SK-N-SH (cell line): ENCODE measurements at regions not wholly inside any gene's neighbourhood (a gene's known extent, or its start where the extent isn't known, plus 50 kb on each side); places are given as distances from the start of the nearest gene placed in this dataset.

Source experiments
- CTCF ChIA-PET: fragments of 300-600, 350-600 bp; formaldehyde crosslinking; extraction: SDS; loops from one replicate; lab custom pipeline; 2021; lab: Yijun Ruan, JAX
- POLR2A ChIA-PET: fragments of 350-600 bp; sonication (Branson Sonifier 250); formaldehyde crosslinking; extraction: SDS; loops from one replicate; lab custom pipeline; 2020; ENCODE audit warnings: antibody characterized with exemption, inconsistent platforms; lab: Yijun Ruan, JAX
- DNase-seq: peaks from one replicate; pipeline ENCODE4 v3.0.0; 2012
- H2AFZ ChIP-seq: fragments of 200-600 bp; sonication (generic); 2 replicates; pipeline ENCODE4 v1.8.1; 2016; ENCODE audit warnings: antibody characterized with exemption, mild to moderate bottlenecking, low read depth
- H3F3A ChIP-seq: fragments of 200-600 bp; sonication (generic); replicated peaks from 2 replicates; pipeline ENCODE3; 2016; ENCODE audit warnings: antibody characterized with exemption, mild to moderate bottlenecking; ENCODE audit not compliant: insufficient read depth
- H3K27ac ChIP-seq, 2 experiments: fragments of 200-500 bp in 1 of 2; fragments of 200-600 bp in 1 of 2; sonication (Bioruptor generic) in 1 of 2; sonication (generic), shearing (Covaris generic) in 1 of 2; 2 replicates each; pipeline versions ENCODE4 v1.5.1 to v1.6.1; 2014 to 2016; ENCODE audit warnings: low read depth in 2 of 2, inconsistent platforms in 1 of 2, low read length in 1 of 2, mild to moderate bottlenecking in 1 of 2, mixed read lengths in 1 of 2
- H3K27me3 ChIP-seq: fragments of 200-600 bp; sonication (generic), shearing (Covaris generic); 2 replicates; pipeline ENCODE4 v1.6.1; 2016; ENCODE audit warnings: mixed run types; ENCODE audit not compliant: insufficient read depth
- H3K36me3 ChIP-seq, 2 experiments: fragments of 200-500 bp in 1 of 2; fragments of 200-600 bp in 1 of 2; sonication (Bioruptor generic) in 1 of 2; sonication (generic) in 1 of 2; replicated peaks in 1 of 2; 2 replicates each; pipeline versions ENCODE3 to v1.5.1; 2014 to 2016; ENCODE audit warnings: low read length in 1 of 2, mild to moderate bottlenecking in 1 of 2; ENCODE audit not compliant: insufficient read depth in 2 of 2, control insufficient read depth in 1 of 2
- H3K4me1 ChIP-seq, 2 experiments: fragments of 200-500 bp in 1 of 2; fragments of 200-600 bp in 1 of 2; sonication (Bioruptor generic) in 1 of 2; sonication (generic), shearing (Covaris generic) in 1 of 2; 2 replicates each; pipeline versions ENCODE4 v1.5.1 to v1.6.1; 2014 to 2016; ENCODE audit warnings: low read depth in 1 of 2, low read length in 1 of 2, mixed run types in 1 of 2; ENCODE audit not compliant: insufficient read depth in 2 of 2, control insufficient read depth in 1 of 2
- H3K4me2 ChIP-seq: fragments of 200-600 bp; sonication (generic), shearing (Covaris generic); 2 replicates; pipeline ENCODE4 v1.6.1; 2017; ENCODE audit warnings: mixed run types
- H3K4me3 ChIP-seq, 2 experiments: fragments of 200-500 bp in 1 of 2; fragments of 200-600 bp in 1 of 2; sonication (Bioruptor generic) in 1 of 2; sonication (generic), shearing (Covaris generic) in 1 of 2; 2 replicates each; pipeline versions ENCODE4 v1.5.1 to v1.8.1; 2014 to 2016; ENCODE audit warnings: low read depth in 2 of 2, inconsistent platforms in 1 of 2, low read length in 1 of 2, mild to moderate bottlenecking in 1 of 2, mixed read lengths in 1 of 2, moderate library complexity in 1 of 2
- H3K79me2 ChIP-seq: fragments of 200-600 bp; sonication (generic); 2 replicates; pipeline ENCODE4 v1.8.1; 2017; ENCODE audit warnings: mild to moderate bottlenecking; ENCODE audit not compliant: insufficient read depth
- H3K9ac ChIP-seq: fragments of 200-600 bp; sonication (generic); 2 replicates; pipeline ENCODE4 v1.6.1; 2017; ENCODE audit warnings: mixed run types
- H3K9me2 ChIP-seq: fragments of 200-600 bp; sonication (generic); 2 replicates; pipeline ENCODE4 v1.6.1; 2017; ENCODE audit warnings: mixed run types
- H3K9me3 ChIP-seq: fragments of 200-600 bp; sonication (generic); 2 replicates; pipeline ENCODE4 v1.6.1; 2017; ENCODE audit warnings: mixed run types, mild to moderate bottlenecking, moderate library complexity
- H4K20me1 ChIP-seq: fragments of 200-600 bp; sonication (generic); 2 replicates; pipeline ENCODE4 v1.6.1; 2017; ENCODE audit warnings: mild to moderate bottlenecking, mixed run types; ENCODE audit not compliant: insufficient read depth
- CHD2 ChIP-seq: fragments of 150-350 bp; IDR thresholded peaks from 2 replicates; pipeline ENCODE4 v1.6.1; 2018; ENCODE audit warnings: low read length; ENCODE audit not compliant: partially characterized antibody
- EP300 ChIP-seq, 2 experiments: IDR thresholded peaks; 2 replicates each; pipeline versions ENCODE4 v1.4.0 to v1.6.1; 2012; ENCODE audit warnings: borderline replicate concordance in 1 of 2, low read depth in 1 of 2, low read length in 1 of 2
- FOSL2 ChIP-seq: IDR thresholded peaks from 2 replicates; pipeline ENCODE4 v1.4.0; 2012; ENCODE audit warnings: low read depth, mild to moderate bottlenecking, moderate library complexity, borderline replicate concordance
- FOXJ3 ChIP-seq: sonication (generic); formaldehyde crosslinking; IDR thresholded peaks from 2 replicates; pipeline ENCODE4 v1.5.1; 2020; ENCODE audit warnings: mild to moderate bottlenecking, missing genetic modification reagents
- GABPA ChIP-seq: IDR thresholded peaks from 2 replicates; pipeline ENCODE4 v1.4.0; 2012; ENCODE audit warnings: low read depth, mild to moderate bottlenecking
- GATA2 ChIP-seq: sonication (generic); formaldehyde crosslinking; IDR thresholded peaks from 2 replicates; pipeline ENCODE4 v1.5.0; 2020; ENCODE audit warnings: mild to moderate bottlenecking, missing genetic modification reagents
- JUND ChIP-seq: IDR thresholded peaks from 2 replicates; pipeline ENCODE4 v1.4.0; 2012
- POLR2AphosphoS5 ChIP-seq: IDR thresholded peaks from 2 replicates; pipeline ENCODE4 v1.6.1; 2012; ENCODE audit warnings: low read depth, low read length
- RAD21 ChIP-seq: IDR thresholded peaks from 2 replicates; pipeline ENCODE4 v1.6.1; 2012; ENCODE audit warnings: mild to moderate bottlenecking, low read length
- RCOR1 ChIP-seq: fragments of 150-350 bp; IDR thresholded peaks from 2 replicates; pipeline ENCODE4 v1.6.1; 2017; ENCODE audit warnings: antibody characterized with exemption, low read length
- RFX5 ChIP-seq: IDR thresholded peaks from 2 replicates; pipeline ENCODE4 v1.6.1; 2012; ENCODE audit warnings: mild to moderate bottlenecking, improper control_type of control experiment, low read length
- RXRA ChIP-seq: IDR thresholded peaks from 2 replicates; pipeline ENCODE4 v1.4.0; 2012; ENCODE audit warnings: low read depth, mild to moderate bottlenecking, borderline replicate concordance
- SMC3 ChIP-seq: IDR thresholded peaks from 2 replicates; pipeline ENCODE4 v1.6.1; 2012; ENCODE audit warnings: low read depth, low read length, improper control_type of control experiment
- YY1 ChIP-seq: IDR thresholded peaks from 2 replicates; pipeline ENCODE4 v1.4.0; 2012; ENCODE audit warnings: low read depth, mild to moderate bottlenecking
- WGBS: methylation state at CpG from one replicate; pipeline ENCODE4 v1.1.6; 2017; ENCODE audit warnings: low lambda C conversion rate; 5-methylcytosine and 5-hydroxymethylcytosine counted together
- TF ChIP-seq, protein P1 (sequence below): IDR thresholded peaks from 2 replicates; pipeline ENCODE4 v1.4.0; 2012; ENCODE audit warnings: low read depth, borderline replicate concordance
- TF ChIP-seq, protein P2 (sequence below): IDR thresholded peaks from 2 replicates; pipeline ENCODE4 v1.4.0; 2012; ENCODE audit warnings: low read depth, borderline replicate concordance
- TF ChIP-seq, protein P3 (sequence below): IDR thresholded peaks from 2 replicates; pipeline ENCODE4 v1.6.1; 2012; ENCODE audit warnings: mild to moderate bottlenecking, low read depth, low read length, moderate library complexity
- TF ChIP-seq, protein P4 (sequence below): fragments of 200-600 bp; sonication (generic); IDR thresholded peaks from 2 replicates; pipeline ENCODE4 v1.6.1; 2017; ENCODE audit warnings: antibody characterized with exemption, mild to moderate bottlenecking, moderate library complexity

DNA sequence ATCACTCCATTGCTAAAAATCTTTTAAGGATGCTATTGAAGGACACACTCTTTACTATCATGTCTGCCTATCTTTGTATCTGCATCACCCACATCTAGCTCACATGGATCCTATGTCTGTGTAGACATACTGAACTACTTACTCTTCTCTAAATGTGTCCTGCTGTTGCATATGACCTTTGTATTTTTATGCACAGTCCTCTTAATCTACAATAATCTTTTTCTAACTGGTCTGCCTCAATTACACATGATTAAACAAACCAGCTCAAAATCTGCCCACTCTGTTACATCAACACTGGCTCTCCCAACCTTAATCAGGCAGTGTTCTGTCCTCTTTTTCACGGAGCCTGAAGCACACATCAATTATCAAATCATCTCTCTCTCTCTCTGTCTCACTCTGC lies 316.3 kb upstream of the MGAT4C start:
- no peak overlapping the region for H3K9ac ChIP-seq
- ChIA-PET POLR2A (no interaction called here), CTCF (no interaction called here)
- no peaks in the 10 kb centered on the region for H3K9me2 ChIP-seq
- no peaks in the 10 kb centered on the region for H3K9me3 ChIP-seq
- H3K36me3 ChIP-seq: no peaks in the 10 kb centered on the region
- TF ChIP-seq EP300 (IDR thresholded peaks at IDR 0.05; ENCODE audit: borderline replicate concordance in 1 of 2, low read depth in 1 of 2, low read length in 1 of 2) (peak in 1 of 2 experiments; percentile 50; a peak in 1 of 4 replicates), RCOR1 (0 out of 2 replicates have a peak, but pooled peaks have one; percentile 40), RXRA (no peak), YY1 (no peak), FOXJ3 (peak; percentile 43; the same call in 1 of the 2 replicates), CHD2 (peak; percentile 11), GATA2 (CRISPR knock-in tag) (peak; percentile 78)
- TF ChIP-seq, protein P1, sequence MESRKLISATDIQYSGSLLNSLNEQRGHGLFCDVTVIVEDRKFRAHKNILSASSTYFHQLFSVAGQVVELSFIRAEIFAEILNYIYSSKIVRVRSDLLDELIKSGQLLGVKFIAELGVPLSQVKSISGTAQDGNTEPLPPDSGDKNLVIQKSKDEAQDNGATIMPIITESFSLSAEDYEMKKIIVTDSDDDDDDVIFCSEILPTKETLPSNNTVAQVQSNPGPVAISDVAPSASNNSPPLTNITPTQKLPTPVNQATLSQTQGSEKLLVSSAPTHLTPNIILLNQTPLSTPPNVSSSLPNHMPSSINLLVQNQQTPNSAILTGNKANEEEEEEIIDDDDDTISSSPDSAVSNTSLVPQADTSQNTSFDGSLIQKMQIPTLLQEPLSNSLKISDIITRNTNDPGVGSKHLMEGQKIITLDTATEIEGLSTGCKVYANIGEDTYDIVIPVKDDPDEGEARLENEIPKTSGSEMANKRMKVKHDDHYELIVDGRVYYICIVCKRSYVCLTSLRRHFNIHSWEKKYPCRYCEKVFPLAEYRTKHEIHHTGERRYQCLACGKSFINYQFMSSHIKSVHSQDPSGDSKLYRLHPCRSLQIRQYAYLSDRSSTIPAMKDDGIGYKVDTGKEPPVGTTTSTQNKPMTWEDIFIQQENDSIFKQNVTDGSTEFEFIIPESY: no peak
- TF ChIP-seq, protein P2, sequence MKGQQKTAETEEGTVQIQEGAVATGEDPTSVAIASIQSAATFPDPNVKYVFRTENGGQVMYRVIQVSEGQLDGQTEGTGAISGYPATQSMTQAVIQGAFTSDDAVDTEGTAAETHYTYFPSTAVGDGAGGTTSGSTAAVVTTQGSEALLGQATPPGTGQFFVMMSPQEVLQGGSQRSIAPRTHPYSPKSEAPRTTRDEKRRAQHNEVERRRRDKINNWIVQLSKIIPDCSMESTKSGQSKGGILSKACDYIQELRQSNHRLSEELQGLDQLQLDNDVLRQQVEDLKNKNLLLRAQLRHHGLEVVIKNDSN: no peak
- H3F3A ChIP-seq: no peaks in the 10 kb centered on the region
- 0% methylated on average over 1 of the region's 1 CpG for WGBS
- no peaks in the 10 kb centered on the region for H3K79me2 ChIP-seq
- no peak overlapping the region for H2AFZ ChIP-seq
- H3K27me3 ChIP-seq: no peaks in the 10 kb centered on the region
- no peak overlapping the region for H3K4me3 ChIP-seq
- H4K20me1 ChIP-seq: no peaks in the 10 kb centered on the region
- peak overlapping the region in 1 of 2 experiments; percentile 86; a peak in 2 of 4 replicates for H3K27ac ChIP-seq
- no peak for DNase-seq
- no peak overlapping the region for H3K4me2 ChIP-seq
- no peaks in the 10 kb centered on the region; a peak in 1 of 4 replicates for H3K4me1 ChIP-seq

DNA sequence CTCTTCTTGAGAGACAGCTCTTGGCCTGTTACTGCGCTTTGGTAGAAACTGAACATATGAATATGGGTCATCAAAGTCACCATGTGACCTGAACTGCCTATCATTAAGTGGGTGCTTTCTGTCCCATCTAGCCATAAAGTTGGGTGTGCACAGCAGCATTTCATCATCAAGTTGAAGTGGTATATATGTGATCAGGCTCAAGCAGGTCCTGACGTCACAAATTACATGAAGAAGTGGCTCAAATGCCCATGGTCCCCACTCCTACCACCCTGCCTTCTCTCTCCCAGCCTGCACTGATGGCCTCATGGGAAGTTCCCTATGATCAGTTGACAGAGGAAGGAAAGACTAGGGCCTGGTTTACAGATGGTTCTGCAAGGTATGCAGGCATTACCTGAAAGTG lies 308.8 kb upstream of the MGAT4C start:
- no peak overlapping the region for H2AFZ ChIP-seq
- no peak overlapping the region for H3K4me2 ChIP-seq
- WGBS: 90% methylated on average over 2 of the region's 2 CpGs
- no peak for DNase-seq
- TF ChIP-seq JUND: no peak
- TF ChIP-seq FOSL2: no peak
- TF ChIP-seq GABPA: no peak
- TF ChIP-seq, protein P3, sequence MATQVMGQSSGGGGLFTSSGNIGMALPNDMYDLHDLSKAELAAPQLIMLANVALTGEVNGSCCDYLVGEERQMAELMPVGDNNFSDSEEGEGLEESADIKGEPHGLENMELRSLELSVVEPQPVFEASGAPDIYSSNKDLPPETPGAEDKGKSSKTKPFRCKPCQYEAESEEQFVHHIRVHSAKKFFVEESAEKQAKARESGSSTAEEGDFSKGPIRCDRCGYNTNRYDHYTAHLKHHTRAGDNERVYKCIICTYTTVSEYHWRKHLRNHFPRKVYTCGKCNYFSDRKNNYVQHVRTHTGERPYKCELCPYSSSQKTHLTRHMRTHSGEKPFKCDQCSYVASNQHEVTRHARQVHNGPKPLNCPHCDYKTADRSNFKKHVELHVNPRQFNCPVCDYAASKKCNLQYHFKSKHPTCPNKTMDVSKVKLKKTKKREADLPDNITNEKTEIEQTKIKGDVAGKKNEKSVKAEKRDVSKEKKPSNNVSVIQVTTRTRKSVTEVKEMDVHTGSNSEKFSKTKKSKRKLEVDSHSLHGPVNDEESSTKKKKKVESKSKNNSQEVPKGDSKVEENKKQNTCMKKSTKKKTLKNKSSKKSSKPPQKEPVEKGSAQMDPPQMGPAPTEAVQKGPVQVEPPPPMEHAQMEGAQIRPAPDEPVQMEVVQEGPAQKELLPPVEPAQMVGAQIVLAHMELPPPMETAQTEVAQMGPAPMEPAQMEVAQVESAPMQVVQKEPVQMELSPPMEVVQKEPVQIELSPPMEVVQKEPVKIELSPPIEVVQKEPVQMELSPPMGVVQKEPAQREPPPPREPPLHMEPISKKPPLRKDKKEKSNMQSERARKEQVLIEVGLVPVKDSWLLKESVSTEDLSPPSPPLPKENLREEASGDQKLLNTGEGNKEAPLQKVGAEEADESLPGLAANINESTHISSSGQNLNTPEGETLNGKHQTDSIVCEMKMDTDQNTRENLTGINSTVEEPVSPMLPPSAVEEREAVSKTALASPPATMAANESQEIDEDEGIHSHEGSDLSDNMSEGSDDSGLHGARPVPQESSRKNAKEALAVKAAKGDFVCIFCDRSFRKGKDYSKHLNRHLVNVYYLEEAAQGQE: no peak
- TF ChIP-seq, protein P4, sequence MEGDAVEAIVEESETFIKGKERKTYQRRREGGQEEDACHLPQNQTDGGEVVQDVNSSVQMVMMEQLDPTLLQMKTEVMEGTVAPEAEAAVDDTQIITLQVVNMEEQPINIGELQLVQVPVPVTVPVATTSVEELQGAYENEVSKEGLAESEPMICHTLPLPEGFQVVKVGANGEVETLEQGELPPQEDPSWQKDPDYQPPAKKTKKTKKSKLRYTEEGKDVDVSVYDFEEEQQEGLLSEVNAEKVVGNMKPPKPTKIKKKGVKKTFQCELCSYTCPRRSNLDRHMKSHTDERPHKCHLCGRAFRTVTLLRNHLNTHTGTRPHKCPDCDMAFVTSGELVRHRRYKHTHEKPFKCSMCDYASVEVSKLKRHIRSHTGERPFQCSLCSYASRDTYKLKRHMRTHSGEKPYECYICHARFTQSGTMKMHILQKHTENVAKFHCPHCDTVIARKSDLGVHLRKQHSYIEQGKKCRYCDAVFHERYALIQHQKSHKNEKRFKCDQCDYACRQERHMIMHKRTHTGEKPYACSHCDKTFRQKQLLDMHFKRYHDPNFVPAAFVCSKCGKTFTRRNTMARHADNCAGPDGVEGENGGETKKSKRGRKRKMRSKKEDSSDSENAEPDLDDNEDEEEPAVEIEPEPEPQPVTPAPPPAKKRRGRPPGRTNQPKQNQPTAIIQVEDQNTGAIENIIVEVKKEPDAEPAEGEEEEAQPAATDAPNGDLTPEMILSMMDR: no peak
- no peak for TF ChIP-seq RFX5
- no peak for TF ChIP-seq YY1
- TF ChIP-seq RAD21: no peak
- no peak for TF ChIP-seq SMC3
- no peak for TF ChIP-seq CHD2
- no peak for TF ChIP-seq RXRA
- TF ChIP-seq EP300 (IDR thresholded peaks at IDR 0.05; ENCODE audit: borderline replicate concordance in 1 of 2, low read depth in 1 of 2, low read length in 1 of 2): no peak
- no peak for TF ChIP-seq FOXJ3
- TF ChIP-seq POLR2AphosphoS5: no peak
- TF ChIP-seq, all 33 proteins: peak for 0
- H3K36me3 ChIP-seq: no peaks in the 10 kb centered on the region
- no peaks in the 10 kb centered on the region for H3K9me2 ChIP-seq
- no peaks in the 10 kb centered on the region for H3K4me1 ChIP-seq
- H4K20me1 ChIP-seq: no peaks in the 10 kb centered on the region
- POLR2A ChIA-PET: no interaction called here
- H3K27me3 ChIP-seq: no peaks in the 10 kb centered on the region
- H3K27ac ChIP-seq: no peak overlapping the region
- H3K9ac ChIP-seq: no peak overlapping the region
- H3K79me2 ChIP-seq: no peaks in the 10 kb centered on the region
- CTCF ChIA-PET: no interaction called here
- no peak overlapping the region for H3K4me3 ChIP-seq
- H3K9me3 ChIP-seq: 0 out of 2 replicates have a peak, but pooled peaks cover 4% of the 10 kb centered on the region
- H3F3A ChIP-seq: no peaks in the 10 kb centered on the region
